ENCODE measurements at regions not wholly inside any gene's neighbourhood (a gene's known extent, or its start where the extent isn't known, plus 50 kb on each side); places are given as distances from the start of the nearest gene placed in this dataset.
A peak's percentile ranks its signal among the peaks of the same experiment; 100 is the strongest.

DNA sequence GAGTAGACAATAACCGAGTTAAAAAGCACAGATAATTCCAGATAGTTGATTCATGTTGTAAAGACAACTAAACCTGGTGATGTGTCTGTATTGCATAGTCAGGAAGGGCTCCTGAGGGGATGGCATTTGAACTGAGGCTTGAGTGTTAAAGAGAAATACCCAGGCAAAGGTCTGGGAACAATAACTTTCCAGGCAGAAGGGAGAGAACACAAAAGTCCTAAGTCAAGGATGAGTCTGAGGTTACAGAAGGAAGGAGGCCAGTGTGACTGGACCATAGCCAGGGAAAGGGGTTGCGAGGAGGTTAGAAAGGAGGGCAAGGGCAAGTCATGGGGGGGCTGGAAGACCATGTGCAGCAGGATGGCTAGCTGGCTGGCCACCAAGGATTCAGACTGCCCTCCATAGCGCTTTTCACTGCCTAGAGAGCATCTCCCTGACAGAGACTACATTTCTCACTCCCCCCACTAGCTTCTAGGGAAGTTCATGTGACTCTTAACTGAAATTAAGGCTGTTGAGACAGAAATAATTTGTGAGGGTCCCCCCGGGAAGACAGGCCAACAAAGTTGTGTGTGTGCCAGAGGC lies 135.5 kb upstream of the CREB1 start:
- Histone ChIP-seq H3K4me3 (no peak overlapping the region), H3K4me1 (no peaks in the 10 kb centered on the region), H3K27ac (no peak overlapping the region), H3K27me3 (no peaks in the 10 kb centered on the region), H3K9me3 (no peaks in the 10 kb centered on the region), H3K36me3 (no peaks in the 10 kb centered on the region)
- DNase-seq: no peak
- intact Hi-C loops (cut with DNase I; ENCODE audit: low total_unique reads): no loop called here
- TF ChIP-seq, protein P1, sequence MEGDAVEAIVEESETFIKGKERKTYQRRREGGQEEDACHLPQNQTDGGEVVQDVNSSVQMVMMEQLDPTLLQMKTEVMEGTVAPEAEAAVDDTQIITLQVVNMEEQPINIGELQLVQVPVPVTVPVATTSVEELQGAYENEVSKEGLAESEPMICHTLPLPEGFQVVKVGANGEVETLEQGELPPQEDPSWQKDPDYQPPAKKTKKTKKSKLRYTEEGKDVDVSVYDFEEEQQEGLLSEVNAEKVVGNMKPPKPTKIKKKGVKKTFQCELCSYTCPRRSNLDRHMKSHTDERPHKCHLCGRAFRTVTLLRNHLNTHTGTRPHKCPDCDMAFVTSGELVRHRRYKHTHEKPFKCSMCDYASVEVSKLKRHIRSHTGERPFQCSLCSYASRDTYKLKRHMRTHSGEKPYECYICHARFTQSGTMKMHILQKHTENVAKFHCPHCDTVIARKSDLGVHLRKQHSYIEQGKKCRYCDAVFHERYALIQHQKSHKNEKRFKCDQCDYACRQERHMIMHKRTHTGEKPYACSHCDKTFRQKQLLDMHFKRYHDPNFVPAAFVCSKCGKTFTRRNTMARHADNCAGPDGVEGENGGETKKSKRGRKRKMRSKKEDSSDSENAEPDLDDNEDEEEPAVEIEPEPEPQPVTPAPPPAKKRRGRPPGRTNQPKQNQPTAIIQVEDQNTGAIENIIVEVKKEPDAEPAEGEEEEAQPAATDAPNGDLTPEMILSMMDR (IDR thresholded peaks at IDR 0.05): no peak
- no peak for TF ChIP-seq POLR2A (IDR thresholded peaks at IDR 0.05)

DNA sequence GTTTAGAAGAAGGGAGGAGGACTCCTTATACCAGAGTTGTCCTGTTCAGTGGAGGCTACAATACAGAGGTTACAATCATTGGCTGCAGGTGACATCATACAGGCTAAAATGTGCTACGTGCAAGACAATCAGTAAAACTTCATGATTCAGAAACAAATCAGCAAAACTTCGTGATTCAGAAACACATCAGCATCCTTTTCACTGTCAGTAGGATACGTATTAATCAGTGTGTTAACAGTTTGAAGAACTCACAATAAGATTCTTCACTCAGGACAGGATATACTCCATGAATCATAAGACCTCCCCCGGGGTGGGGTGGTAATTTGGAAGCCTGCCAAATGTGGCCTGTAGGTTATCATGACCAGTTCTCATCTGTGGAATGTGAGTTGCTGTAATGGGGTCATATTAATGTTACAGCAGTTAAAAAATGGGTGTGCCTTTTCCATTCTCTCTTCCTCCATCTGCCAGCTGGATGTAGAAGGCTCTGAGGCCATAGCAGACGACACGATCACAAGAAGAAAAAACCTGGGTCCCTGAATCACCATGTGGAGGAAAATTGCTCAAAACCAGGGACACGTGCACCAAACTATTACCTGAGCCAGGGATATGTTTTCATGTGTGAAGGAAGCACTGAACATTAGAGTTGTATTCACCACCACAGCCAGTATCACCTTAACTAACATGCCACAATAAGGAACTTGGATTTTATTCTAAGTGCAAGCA lies 134.8 kb upstream of the CREB1 start:
- Histone ChIP-seq H3K4me3 (no peak overlapping the region), H3K36me3 (no peaks in the 10 kb centered on the region), H3K4me1 (no peaks in the 10 kb centered on the region), H3K27ac (no peak overlapping the region), H3K27me3 (no peaks in the 10 kb centered on the region), H3K9me3 (no peaks in the 10 kb centered on the region)
- TF ChIP-seq, protein P1 (IDR thresholded peaks at IDR 0.05): no peak
- no peak for TF ChIP-seq POLR2A (IDR thresholded peaks at IDR 0.05)
- peak; percentile 18 for DNase-seq
- intact Hi-C loops (cut with DNase I; ENCODE audit: low total_unique reads): no loop called here

DNA sequence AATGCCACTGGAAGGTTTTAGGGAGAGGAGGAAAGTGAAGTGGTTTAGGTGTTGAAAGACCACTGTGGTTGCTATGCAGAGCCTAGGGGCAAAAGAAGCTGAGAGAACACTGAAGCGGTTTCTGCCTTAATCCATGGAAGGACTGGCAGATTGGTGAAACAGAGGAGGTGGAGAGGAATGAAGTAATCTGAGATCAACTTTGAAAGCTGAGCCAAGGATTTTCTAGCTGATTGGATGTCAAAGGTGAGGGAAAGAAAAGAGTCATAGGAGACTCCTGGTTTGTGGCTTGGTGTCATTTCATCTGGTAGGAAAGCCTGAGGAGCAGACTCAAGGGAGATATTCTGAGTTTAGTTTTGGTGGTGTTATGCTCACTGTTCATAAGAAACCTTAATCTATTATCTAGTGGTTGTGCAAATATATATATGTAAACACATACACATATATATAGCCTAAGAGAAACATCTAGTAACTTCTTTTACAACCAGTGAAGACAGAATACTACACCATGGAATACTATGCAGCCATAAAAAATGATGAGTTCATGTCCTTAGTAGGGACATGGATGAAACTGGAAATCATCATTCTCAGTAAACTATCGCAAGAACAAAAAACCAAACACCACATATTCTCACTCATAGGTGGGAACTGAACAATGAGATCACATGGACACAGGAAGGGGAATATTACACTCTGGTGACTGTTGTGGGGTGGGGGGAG lies 134.1 kb upstream of the CREB1 start:
- DNase-seq: no peak
- H3K9me3 ChIP-seq: no peaks in the 10 kb centered on the region
- no peaks in the 10 kb centered on the region for H3K4me1 ChIP-seq
- intact Hi-C loops (cut with DNase I; ENCODE audit: low total_unique reads): no loop called here
- H3K36me3 ChIP-seq: no peaks in the 10 kb centered on the region
- TF ChIP-seq, protein P1 (IDR thresholded peaks at IDR 0.05): no peak
- no peak for TF ChIP-seq POLR2A (IDR thresholded peaks at IDR 0.05)
- H3K4me3 ChIP-seq: no peak overlapping the region
- H3K27ac ChIP-seq: no peak overlapping the region
- no peaks in the 10 kb centered on the region for H3K27me3 ChIP-seq

DNA sequence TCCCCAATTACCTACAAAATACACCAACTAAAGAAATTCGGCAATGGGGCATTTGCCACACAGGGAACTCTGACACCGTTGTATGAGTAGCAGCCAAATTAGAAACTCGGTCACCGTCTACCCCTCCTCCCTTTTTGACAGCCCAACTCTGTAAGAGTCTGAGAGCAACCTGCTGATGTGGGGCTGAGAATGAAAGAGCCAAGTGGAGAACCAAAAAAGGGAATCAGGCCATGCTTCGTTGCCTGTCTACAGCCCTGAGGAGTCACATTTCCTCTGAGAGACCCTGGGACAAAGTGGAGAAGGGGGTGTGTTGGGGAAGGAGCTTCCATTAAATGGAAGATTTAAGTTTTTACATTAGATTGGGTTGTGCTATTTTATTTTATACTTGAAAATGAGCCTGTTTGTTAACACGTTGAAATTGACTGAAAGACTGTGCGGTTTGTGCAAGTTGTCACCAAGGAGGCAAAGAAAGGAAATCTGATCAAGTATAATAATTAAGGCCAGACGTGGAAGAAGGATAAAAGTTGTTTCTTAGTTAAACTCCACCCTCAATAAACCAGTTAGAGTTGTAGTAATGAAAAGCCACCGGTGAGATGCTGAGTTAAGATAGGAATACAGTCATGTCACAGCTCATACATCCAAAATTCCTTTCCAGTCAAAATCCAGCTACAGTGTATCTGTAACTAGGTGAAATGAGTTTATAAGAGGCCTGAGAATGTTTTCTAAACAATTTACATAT lies 131.7 kb upstream of the CREB1 start:
- no peaks in the 10 kb centered on the region for H3K4me1 ChIP-seq
- H3K27ac ChIP-seq: no peak overlapping the region
- TF ChIP-seq POLR2A (IDR thresholded peaks at IDR 0.05): no peak
- TF ChIP-seq, protein P1 (IDR thresholded peaks at IDR 0.05): no peak
- no peaks in the 10 kb centered on the region for H3K9me3 ChIP-seq
- no peak overlapping the region for H3K4me3 ChIP-seq
- no peak for DNase-seq
- H3K36me3 ChIP-seq: no peaks in the 10 kb centered on the region
- intact Hi-C loops (cut with DNase I; ENCODE audit: low total_unique reads): no loop called here
- H3K27me3 ChIP-seq: no peaks in the 10 kb centered on the region

All from uterus (tissue), 3 donors.